ENCODE measurements at regions not wholly inside any gene's neighbourhood (a gene's known extent, or its start where the extent isn't known, plus 50 kb on each side); places are given as distances from the start of the nearest gene placed in this dataset.

- H3K4me3 ChIP-seq (ENCODE audit: low read depth, poor library complexity, severe bottlenecking), result no peak overlapping the region
- TF ChIP-seq, protein P1, sequence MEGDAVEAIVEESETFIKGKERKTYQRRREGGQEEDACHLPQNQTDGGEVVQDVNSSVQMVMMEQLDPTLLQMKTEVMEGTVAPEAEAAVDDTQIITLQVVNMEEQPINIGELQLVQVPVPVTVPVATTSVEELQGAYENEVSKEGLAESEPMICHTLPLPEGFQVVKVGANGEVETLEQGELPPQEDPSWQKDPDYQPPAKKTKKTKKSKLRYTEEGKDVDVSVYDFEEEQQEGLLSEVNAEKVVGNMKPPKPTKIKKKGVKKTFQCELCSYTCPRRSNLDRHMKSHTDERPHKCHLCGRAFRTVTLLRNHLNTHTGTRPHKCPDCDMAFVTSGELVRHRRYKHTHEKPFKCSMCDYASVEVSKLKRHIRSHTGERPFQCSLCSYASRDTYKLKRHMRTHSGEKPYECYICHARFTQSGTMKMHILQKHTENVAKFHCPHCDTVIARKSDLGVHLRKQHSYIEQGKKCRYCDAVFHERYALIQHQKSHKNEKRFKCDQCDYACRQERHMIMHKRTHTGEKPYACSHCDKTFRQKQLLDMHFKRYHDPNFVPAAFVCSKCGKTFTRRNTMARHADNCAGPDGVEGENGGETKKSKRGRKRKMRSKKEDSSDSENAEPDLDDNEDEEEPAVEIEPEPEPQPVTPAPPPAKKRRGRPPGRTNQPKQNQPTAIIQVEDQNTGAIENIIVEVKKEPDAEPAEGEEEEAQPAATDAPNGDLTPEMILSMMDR (IDR thresholded peaks at IDR 0.05), result no peak
- no peak for TF ChIP-seq POLR2A (IDR thresholded peaks at IDR 0.05)
- intact Hi-C loops (cut with DNase I; ENCODE audit: low total_unique reads), result no loop called here
- DNase-seq (ENCODE audit: low spot score in 2 of 2), result no peak
These were observed 267.6 kb upstream of the PRICKLE1 start for GRCh38 chr12:42857106-42857505.

DNA sequence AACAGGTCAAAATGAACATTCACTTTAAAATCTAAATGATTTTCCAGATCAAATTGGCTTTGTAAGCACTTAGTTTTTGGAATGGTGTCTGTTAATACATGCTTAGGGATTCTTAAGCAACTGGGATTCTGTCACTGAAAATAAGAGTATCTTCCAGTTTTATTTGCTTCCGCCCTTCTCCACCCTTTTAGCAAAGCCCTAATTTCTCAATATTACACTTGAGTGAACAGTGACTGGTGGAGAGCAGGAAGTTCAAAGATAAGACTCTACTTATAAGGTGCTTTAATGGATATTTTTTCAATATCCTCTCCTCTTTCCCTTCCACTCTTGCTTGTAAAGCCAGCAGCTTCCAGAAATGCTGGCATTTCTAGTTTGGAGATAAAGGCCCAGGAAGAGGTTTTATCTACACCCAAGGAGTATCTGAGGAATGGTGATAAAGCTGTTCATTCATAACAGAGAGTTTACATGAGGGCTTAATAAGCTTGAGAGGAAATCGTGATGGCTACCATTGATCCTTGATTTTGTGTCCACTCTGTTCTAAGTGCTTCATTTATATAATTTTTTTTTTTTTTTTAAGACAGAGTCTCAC lies 265.9 kb upstream of the PRICKLE1 start:
- WGBS, 2 donors, result 83 to 91% methylated on average over 2 of the region's 2 CpGs
- no peak overlapping the region for H3K4me3 ChIP-seq (ENCODE audit: low read depth, poor library complexity, severe bottlenecking)

DNA sequence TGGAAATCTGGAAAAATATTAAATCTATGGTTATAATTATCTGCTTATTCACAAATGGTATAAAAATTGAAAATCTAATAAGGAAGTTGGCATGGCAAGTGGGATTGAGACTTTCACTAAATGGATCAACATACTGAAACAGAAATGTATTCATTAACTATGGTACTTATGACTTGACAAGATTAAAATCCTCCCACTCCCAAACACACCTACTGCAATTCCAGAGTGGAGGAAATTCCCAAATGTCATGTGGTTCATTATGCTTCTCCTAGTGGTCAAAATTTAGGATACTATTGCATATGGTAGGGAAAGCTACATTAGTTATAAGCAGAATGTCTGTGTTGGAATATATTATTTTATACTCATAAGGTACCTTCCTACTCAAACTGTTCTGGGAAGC lies 265.3 kb upstream of the PRICKLE1 start:
- DNase-seq (ENCODE audit: low spot score in 2 of 2), result no peak
- no peak for TF ChIP-seq POLR2A (IDR thresholded peaks at IDR 0.05)
- TF ChIP-seq, protein P1 (IDR thresholded peaks at IDR 0.05), result no peak
- intact Hi-C loops (cut with DNase I; ENCODE audit: low total_unique reads), result no loop called here
- H3K4me3 ChIP-seq (ENCODE audit: low read depth, poor library complexity, severe bottlenecking), result no peak overlapping the region

More for the DNA sequence above, 265.9 kb upstream of the PRICKLE1 start:
- TF ChIP-seq, protein P1 (IDR thresholded peaks at IDR 0.05), result no peak
- no peak for TF ChIP-seq POLR2A (IDR thresholded peaks at IDR 0.05)
- no peak for DNase-seq (ENCODE audit: low spot score in 2 of 2)
- intact Hi-C loops (cut with DNase I; ENCODE audit: low total_unique reads), result no loop called here

DNA sequence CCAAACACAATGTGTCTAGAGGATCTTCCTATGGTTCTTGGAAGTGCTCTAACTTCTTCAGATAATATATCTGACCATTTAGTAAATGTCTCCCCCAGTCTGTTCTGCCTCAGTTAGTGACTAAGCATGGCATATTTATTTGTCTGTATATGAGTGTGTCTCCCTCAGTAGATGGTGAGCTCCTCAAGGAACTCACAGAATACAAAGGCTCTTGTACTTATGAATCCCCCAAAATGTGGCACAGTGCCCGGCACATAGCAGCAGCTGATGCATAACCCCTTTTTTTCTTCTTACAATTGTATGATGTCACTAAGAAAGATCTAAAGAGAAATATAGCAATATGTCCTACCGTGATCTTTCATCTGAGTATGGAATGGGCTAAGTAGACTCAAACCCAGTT lies 264.7 kb upstream of the PRICKLE1 start:
- DNase-seq (ENCODE audit: low spot score in 2 of 2), result no peak

DNA sequence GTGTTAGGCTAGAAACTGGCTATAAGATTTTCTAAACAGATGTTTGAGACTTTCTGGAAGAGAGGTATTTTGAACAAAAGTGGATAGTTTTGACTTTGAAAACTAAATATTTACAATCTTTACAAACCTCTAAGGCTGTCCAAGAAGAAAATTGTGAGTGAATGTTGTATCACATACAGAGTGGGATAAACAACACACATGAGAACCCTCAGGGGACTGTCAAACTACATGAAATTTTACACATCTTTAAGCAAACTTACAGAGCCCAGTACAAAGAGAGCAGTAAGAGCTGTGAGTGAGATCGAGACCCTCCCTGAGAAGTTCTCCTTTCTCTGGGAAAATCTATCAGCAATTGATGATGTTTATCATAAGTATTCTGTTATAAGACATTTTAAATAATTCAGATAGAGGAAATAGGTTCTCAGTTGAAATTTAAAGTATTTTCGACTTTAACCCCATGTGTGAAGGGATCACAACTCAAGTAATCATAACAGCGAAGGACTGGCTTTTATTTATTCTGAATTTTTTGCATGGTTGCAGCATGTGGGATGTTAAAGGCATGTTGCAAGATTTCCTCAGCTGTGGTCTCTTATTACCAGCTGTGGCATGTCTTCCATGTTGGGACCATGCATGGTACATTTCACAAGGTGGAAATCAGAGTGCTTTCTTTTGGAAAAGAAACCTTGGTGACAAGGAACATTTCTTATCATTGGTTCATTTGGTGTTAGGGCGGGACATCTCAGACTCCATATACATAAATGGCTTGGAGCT lies 264.0 kb upstream of the PRICKLE1 start:
- TF ChIP-seq POLR2A (IDR thresholded peaks at IDR 0.05), result no peak
- intact Hi-C loops (cut with DNase I; ENCODE audit: low total_unique reads), result no loop called here
- no peak for DNase-seq (ENCODE audit: low spot score in 2 of 2)
- H3K4me3 ChIP-seq (ENCODE audit: low read depth, poor library complexity, severe bottlenecking), result no peak overlapping the region
- 86 to 89% methylated on average over 4 of the region's 4 CpGs for WGBS, 2 donors

More for the DNA sequence above, 264.7 kb upstream of the PRICKLE1 start:
- intact Hi-C loops (cut with DNase I; ENCODE audit: low total_unique reads), result no loop called here
- no peak for TF ChIP-seq POLR2A (IDR thresholded peaks at IDR 0.05)
- TF ChIP-seq, protein P1 (IDR thresholded peaks at IDR 0.05), result no peak
- H3K4me3 ChIP-seq (ENCODE audit: low read depth, poor library complexity, severe bottlenecking), result no peak overlapping the region
- 76 to 88% methylated on average over 2 of the region's 2 CpGs for WGBS, 2 donors

DNA sequence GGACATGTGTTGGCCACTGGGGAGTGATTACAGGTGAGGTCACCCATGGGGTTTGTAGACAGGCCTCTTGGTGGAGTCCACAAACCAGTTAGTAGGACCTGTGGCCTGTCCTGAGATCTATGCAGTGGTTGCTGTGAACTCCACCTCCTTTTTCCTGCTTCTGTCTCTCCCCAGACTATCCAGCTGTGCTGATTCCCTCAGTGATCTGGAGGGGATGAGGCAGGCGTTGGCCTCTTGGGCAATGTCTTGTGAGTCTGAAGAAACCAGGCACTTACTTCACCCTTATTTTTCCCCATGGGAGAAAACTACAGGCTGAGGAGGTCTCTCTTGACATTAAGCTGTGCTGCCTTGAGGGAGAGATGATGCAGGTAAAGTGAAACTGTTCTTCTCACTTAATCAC lies 257.2 kb upstream of the PRICKLE1 start:
- intact Hi-C loops (cut with DNase I; ENCODE audit: low total_unique reads), result no loop called here
- no peak overlapping the region for H3K4me3 ChIP-seq (ENCODE audit: low read depth, poor library complexity, severe bottlenecking)
- TF ChIP-seq POLR2A (IDR thresholded peaks at IDR 0.05), result no peak
- TF ChIP-seq, protein P1 (IDR thresholded peaks at IDR 0.05), result no peak
- WGBS, 2 donors, result 56 to 83% methylated on average over 1 of the region's 1 CpG
- no peak for DNase-seq (ENCODE audit: low spot score in 2 of 2)
